ENCODE measurements at regions not wholly inside any gene's neighbourhood (a gene's known extent, or its start where the extent isn't known, plus 50 kb on each side); places are given as distances from the start of the nearest gene placed in this dataset.

DNA sequence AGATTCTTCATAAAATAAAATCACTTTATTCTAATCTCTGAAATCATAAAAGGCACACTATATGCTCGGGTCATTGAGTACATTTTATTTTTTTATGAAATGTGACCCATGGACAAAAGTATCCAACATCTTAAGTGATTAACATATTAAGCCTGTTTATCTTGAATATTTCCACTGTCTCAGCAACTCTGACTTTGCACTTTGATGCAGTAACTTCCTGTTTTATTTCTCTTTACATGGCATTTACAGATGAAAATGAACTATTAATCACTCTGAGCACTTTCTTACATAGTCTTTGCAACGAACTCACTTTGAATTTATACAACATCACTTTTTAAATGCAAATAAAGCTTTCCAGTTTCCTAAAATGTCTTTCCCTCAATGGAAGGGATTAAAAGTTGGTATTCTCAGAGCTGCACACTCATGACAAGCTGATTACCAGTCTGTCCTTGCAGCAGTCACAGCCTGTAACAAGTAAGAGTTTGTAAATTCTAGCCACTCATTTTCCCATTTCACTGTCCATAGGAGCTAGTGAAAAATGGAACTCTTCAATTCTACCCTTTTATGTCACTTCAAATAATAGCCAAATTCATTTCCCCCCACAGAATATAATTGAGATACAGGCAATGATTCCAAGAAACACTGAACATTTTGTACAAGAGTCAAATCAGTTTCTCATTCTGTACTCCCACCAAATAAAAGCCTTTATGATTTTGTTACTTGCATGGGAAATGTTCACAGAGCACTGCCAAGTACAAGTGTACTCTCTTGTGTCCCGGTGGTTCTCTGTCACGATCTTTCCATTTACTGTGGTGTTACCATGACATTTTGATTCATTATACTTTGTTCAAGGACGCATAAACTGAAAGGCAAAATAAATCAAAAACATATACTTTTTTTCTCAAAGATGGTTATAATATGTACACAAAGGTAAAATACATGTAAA is 1968.9 kb downstream of the PCDH9 start:
- H2AFZ ChIP-seq: peak overlapping the region; percentile 23; the same call in 1 of the 2 replicates
- H3K4me1 ChIP-seq (ENCODE audit: insufficient read depth): peaks cover 8% of the 10 kb centered on the region; the same call in 1 of the 2 replicates
- no peaks in the 10 kb centered on the region for H3K27me3 ChIP-seq (ENCODE audit: insufficient read depth)
- Mint-ChIP-seq H3K27ac (peak overlapping the region; percentile 73), H3K4me3 (no peak overlapping the region), H3K9me3 (no peaks in the 10 kb centered on the region; the same call in 2 of the 3 replicates), H3K27me3 (ENCODE audit: insufficient read depth, low read depth, poor library complexity) (no peaks in the 10 kb centered on the region), H3K36me3 (ENCODE audit: low read depth) (no peaks in the 10 kb centered on the region), H3K4me1 (peaks cover 7% of the 10 kb centered on the region)
- no peaks in the 10 kb centered on the region for H3K36me3 ChIP-seq (ENCODE audit: insufficient read depth)
- H3F3A ChIP-seq (replicated peaks; ENCODE audit: low read depth): no peaks in the 10 kb centered on the region
- H3K4me3 ChIP-seq: no peak overlapping the region
- ATAC-seq (no peak), DNase-seq (ENCODE audit: low spot score) (no peak)
- no peaks in the 10 kb centered on the region for H3K79me2 ChIP-seq (replicated peaks; ENCODE audit: insufficient read depth)
- H3K4me2 ChIP-seq: no peak overlapping the region
- no peaks in the 10 kb centered on the region for H4K20me1 ChIP-seq (replicated peaks; ENCODE audit: insufficient read depth)
- no peak overlapping the region for H3K27ac ChIP-seq (ENCODE audit: low read depth)
- H3K9me2 ChIP-seq (ENCODE audit: insufficient read depth): no peaks in the 10 kb centered on the region
- TF ChIP-seq ETS1 (IDR thresholded peaks at IDR 0.05) (no peak), STAT1 (IDR thresholded peaks at IDR 0.05; ENCODE audit: unreplicated experiment) (no peak), POLR2AphosphoS5 (IDR thresholded peaks at IDR 0.05; ENCODE audit: low read depth) (no peak), ZNF114 (CRISPR knock-in tag; IDR thresholded peaks at IDR 0.05) (no peak), CREB1 (CRISPR knock-in tag; IDR thresholded peaks at IDR 0.05; ENCODE audit: low read depth) (no peak), JUNB (IDR thresholded peaks at IDR 0.05; ENCODE audit: unreplicated experiment) (no peak), REST (IDR thresholded peaks at IDR 0.05; ENCODE audit: unreplicated experiment) (no peak), EZH2phosphoT487 (IDR thresholded peaks at IDR 0.05; ENCODE audit: unreplicated experiment) (no peak), NANOG (IDR thresholded peaks at IDR 0.05; ENCODE audit: borderline replicate concordance) (no peak), EZH2 (IDR thresholded peaks at IDR 0.05; ENCODE audit: low read depth, unreplicated experiment) (no peak), CTCF (conservative IDR thresholded peaks at IDR 0.05; ENCODE audit: low read depth in 2 of 2) (no peak)

All from GM23338 (cell line).